22Rv1 (cell line): ENCODE measurements at regions not wholly inside any gene's neighbourhood (a gene's known extent, or its start where the extent isn't known, plus 50 kb on each side); places are given as distances from the start of the nearest gene placed in this dataset.

Source experiments
- CTCF ChIP-seq: fragments of 450-650 bp; IDR thresholded peaks from 2 replicates; pipeline ENCODE4 v1.5.1; 2017; ENCODE audit warnings: mild to moderate bottlenecking
- ZFX ChIP-seq: fragments of 450-650 bp; IDR thresholded peaks from 2 replicates; pipeline ENCODE4 v1.6.1; 2017; ENCODE audit warnings: antibody characterized with exemption, borderline replicate concordance

DNA sequence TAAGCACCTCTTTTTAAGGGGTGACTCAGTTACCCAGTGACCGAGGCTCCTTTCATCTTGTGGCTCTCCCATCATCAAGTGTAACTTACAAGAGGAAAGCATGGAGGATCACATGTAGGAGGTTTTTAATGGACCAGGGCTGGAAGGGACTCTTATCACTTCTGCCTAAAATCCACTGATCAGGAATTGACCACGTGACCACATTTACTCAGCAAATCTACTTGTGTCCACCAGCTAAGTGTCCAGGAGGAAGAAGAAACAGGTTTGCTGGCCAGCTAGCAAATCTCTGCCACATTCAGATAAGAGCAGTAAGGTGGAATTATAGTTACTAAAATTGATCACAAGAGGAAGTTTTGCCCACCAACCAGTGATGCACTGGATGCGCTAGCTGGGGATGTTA, 486.0 kb downstream of the ENC1 start:
- TF ChIP-seq CTCF (no peak), ZFX (no peak)
